Activated CD4-positive, alpha-beta memory T cell treated with anti-CD3 and anti-CD28 coated beads for 36 hours (primary cell): ENCODE measurements at regions not wholly inside any gene's neighbourhood (a gene's known extent, or its start where the extent isn't known, plus 50 kb on each side); places are given as distances from the start of the nearest gene placed in this dataset.
A peak's percentile ranks its signal among the peaks of the same experiment; 100 is the strongest.

ENCODE experiments used
- CTCF ChIA-PET: fragments of 350-600 bp; sonication (Branson Sonifier 250); formaldehyde crosslinking; loops from one replicate; lab custom pipeline; 2021; ENCODE audit warnings: antibody characterized with exemption, inconsistent platforms; lab: Charles Lee
- POLR2A ChIA-PET: fragments of 350-600 bp; sonication (Branson Sonifier 250); formaldehyde crosslinking; loops from one replicate; lab custom pipeline; 2021; ENCODE audit warnings: antibody characterized with exemption; lab: Charles Lee
- DNase-seq: peaks from one replicate; pipeline ENCODE4 v3.0.0-alpha.2; 2020
- H3K27ac Mint-ChIP-seq: one replicate; pipeline ENCODE4 v1.8.0; 2021; ENCODE audit warnings: mixed read lengths
- H3K27me3 Mint-ChIP-seq: one replicate; pipeline ENCODE4 v1.8.0; 2021; ENCODE audit warnings: mixed read lengths
- H3K36me3 Mint-ChIP-seq: one replicate; pipeline ENCODE4 v1.8.0; 2021; ENCODE audit warnings: mixed read lengths
- H3K4me1 Mint-ChIP-seq: one replicate; pipeline ENCODE4 v1.8.0; 2021; ENCODE audit warnings: low read depth, mixed read lengths
- H3K4me3 Mint-ChIP-seq: one replicate; pipeline ENCODE4 v1.8.0; 2021; ENCODE audit warnings: mild to moderate bottlenecking, mixed read lengths
- H3K9me3 Mint-ChIP-seq: one replicate; pipeline ENCODE4 v1.8.0; 2021; ENCODE audit warnings: mixed read lengths
- intact Hi-C: fragments of 100-400 bp; cut with micrococcal nuclease; formaldehyde crosslinking; loops from one replicate; pipeline ENCODE4 v1.15.1; 2023

DNA sequence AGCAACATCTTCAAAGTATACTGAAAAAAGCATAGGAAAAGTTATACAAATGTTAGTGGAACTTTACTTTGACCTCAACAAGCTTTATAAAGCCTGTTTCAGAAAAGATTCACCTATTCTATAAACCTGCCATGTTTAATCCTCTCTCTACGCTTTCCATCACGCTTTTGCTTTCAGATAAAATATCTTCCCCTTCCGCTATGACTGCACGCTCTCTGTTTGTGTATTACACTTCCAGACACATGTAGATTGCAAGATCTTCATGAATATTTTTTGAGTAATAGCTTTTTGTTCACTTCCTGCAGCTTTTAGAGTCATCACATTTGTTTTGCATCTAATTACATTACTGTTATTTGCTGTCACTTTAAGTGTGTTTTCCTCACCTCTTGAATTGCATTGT lies 271.4 kb downstream of the RASSF9 start:
- no peaks in the 10 kb centered on the region for H3K4me1 Mint-ChIP-seq
- CTCF ChIA-PET, result no interaction called here
- intact Hi-C loops, result no loop called here
- POLR2A ChIA-PET, result no interaction called here
- H3K36me3 Mint-ChIP-seq, result no peaks in the 10 kb centered on the region
- no peak overlapping the region for H3K27ac Mint-ChIP-seq
- H3K4me3 Mint-ChIP-seq, result no peak overlapping the region
- no peaks in the 10 kb centered on the region for H3K27me3 Mint-ChIP-seq
- no peak for DNase-seq
- peaks cover 5% of the 10 kb centered on the region for H3K9me3 Mint-ChIP-seq

GRCh38 chr12:85568395-85569103 lies 267.7 kb downstream of the RASSF9 start:
- no peaks in the 10 kb centered on the region for H3K36me3 Mint-ChIP-seq
- H3K4me1 Mint-ChIP-seq, result no peaks in the 10 kb centered on the region
- peaks cover 5% of the 10 kb centered on the region for H3K9me3 Mint-ChIP-seq
- H3K27me3 Mint-ChIP-seq, result no peaks in the 10 kb centered on the region
- no peak overlapping the region for H3K27ac Mint-ChIP-seq
- CTCF ChIA-PET, result no interaction called here
- intact Hi-C loops, result no loop called here
- no peak for DNase-seq
- no peak overlapping the region for H3K4me3 Mint-ChIP-seq
- POLR2A ChIA-PET, result no interaction called here

DNA sequence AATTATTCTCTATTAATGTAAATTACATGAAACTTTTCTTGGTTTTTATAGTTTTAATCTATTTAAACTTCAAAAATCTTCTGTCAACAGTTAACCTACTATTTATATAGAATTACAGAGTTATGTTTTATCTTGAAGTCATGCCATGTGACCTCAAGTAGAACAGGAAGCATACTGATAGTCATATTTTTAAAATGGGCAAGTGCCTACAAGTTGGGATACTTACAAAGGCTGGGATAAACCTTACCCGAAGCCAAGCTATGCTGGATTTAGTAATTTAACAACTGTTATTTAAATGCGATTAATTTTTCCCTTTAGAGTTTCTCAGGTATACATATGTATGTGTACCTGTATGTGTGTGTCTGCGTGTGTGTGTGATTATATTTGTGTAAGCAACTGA lies 266.9 kb downstream of the RASSF9 start:
- Mint-ChIP-seq H3K27me3 (no peaks in the 10 kb centered on the region), H3K27ac (no peak overlapping the region), H3K4me1 (no peaks in the 10 kb centered on the region), H3K36me3 (no peaks in the 10 kb centered on the region), H3K4me3 (no peak overlapping the region), H3K9me3 (peaks cover 5% of the 10 kb centered on the region)
- CTCF ChIA-PET, result no interaction called here
- intact Hi-C loops, result no loop called here
- DNase-seq, result no peak
- POLR2A ChIA-PET, result no interaction called here

DNA sequence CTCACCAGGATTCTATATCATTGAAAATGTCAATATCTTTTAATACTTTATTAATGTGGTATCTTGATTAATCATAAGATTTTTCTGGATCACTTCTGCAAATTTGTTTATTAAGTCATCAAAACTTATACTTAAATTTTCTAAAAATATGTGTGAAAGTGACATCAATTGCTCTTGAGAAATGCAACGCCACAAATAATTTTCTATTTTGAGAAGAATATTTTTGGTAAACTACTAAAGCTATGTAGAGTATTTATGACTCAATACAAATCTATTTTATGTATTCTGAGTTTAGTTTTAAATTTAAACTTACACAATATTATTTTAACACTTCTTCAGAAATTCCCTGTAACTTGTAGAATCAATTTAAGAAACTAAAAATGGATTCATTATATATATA lies 263.3 kb downstream of the RASSF9 start:
- intact Hi-C loops, result no loop called here
- Mint-ChIP-seq H3K27me3 (no peaks in the 10 kb centered on the region), H3K4me3 (no peak overlapping the region), H3K36me3 (no peaks in the 10 kb centered on the region), H3K27ac (no peak overlapping the region), H3K4me1 (no peaks in the 10 kb centered on the region), H3K9me3 (peaks cover 4% of the 10 kb centered on the region)
- ChIA-PET POLR2A (no interaction called here), CTCF (no interaction called here)
- DNase-seq, result no peak

- Mint-ChIP-seq H3K36me3 (no peaks in the 10 kb centered on the region), H3K27me3 (no peaks in the 10 kb centered on the region), H3K4me1 (no peaks in the 10 kb centered on the region), H3K4me3 (no peak overlapping the region), H3K9me3 (peaks cover 4% of the 10 kb centered on the region), H3K27ac (no peak overlapping the region)
- ChIA-PET POLR2A (no interaction called here), CTCF (no interaction called here)
- intact Hi-C loops, result no loop called here
- no peak for DNase-seq
Measured at GRCh38 chr12:85573635-85574214, 262.5 kb downstream of the RASSF9 start.

GRCh38 chr12:85574291-85574690 lies 261.9 kb downstream of the RASSF9 start:
- Mint-ChIP-seq H3K9me3 (peaks cover 4% of the 10 kb centered on the region), H3K27ac (no peak overlapping the region), H3K4me1 (no peaks in the 10 kb centered on the region), H3K36me3 (no peaks in the 10 kb centered on the region), H3K27me3 (no peaks in the 10 kb centered on the region), H3K4me3 (no peak overlapping the region)
- POLR2A ChIA-PET, result no interaction called here
- no peak for DNase-seq
- CTCF ChIA-PET, result no interaction called here
- intact Hi-C loops, result no loop called here

- Mint-ChIP-seq H3K27ac (no peak overlapping the region), H3K27me3 (no peaks in the 10 kb centered on the region), H3K4me1 (no peaks in the 10 kb centered on the region), H3K36me3 (no peaks in the 10 kb centered on the region), H3K4me3 (no peak overlapping the region), H3K9me3 (peaks cover 4% of the 10 kb centered on the region)
- ChIA-PET POLR2A (no interaction called here), CTCF (interaction anchor here (0.9 kb wide), 1 partner anchor 292 kb away, joined by 3 read pairs; no protein-coding TSS in a partner anchor)
- intact Hi-C loops, result loop anchor here (1.0 kb wide), 1 partner anchor 292 kb away; no protein-coding TSS in a partner anchor
- peak; percentile 21 for DNase-seq
Measured at GRCh38 chr12:85575120-85576096, 260.8 kb downstream of the RASSF9 start.

GRCh38 chr12:85580562-85581168 lies 255.5 kb downstream of the RASSF9 start:
- Mint-ChIP-seq H3K36me3 (no peaks in the 10 kb centered on the region), H3K27me3 (no peaks in the 10 kb centered on the region), H3K4me1 (no peaks in the 10 kb centered on the region), H3K9me3 (peaks cover under 1% of the 10 kb centered on the region), H3K4me3 (no peak overlapping the region), H3K27ac (no peak overlapping the region)
- intact Hi-C loops, result no loop called here
- POLR2A ChIA-PET, result no interaction called here
- no peak for DNase-seq
- CTCF ChIA-PET, result no interaction called here

DNA sequence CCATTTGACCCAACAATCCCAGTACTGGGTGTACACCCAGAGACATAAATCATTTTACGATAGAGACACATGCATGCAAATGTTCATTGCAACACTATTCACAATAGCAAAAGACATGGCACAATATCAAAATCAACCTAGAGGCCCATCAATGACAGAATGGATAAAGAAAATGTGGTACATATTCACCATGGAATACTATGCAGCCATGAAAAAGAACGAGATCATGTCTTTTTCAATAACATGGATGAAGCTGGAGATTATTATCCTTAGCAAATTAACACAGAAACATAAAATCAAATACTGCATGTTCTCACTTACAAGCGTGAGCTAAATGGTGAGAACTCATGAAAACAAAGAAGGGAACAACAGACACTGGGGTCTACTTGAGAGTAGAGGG lies 249.1 kb downstream of the RASSF9 start:
- intact Hi-C loops, result no loop called here
- Mint-ChIP-seq H3K9me3 (peaks cover 16% of the 10 kb centered on the region), H3K27me3 (no peaks in the 10 kb centered on the region), H3K36me3 (no peaks in the 10 kb centered on the region), H3K27ac (no peak overlapping the region), H3K4me3 (no peak overlapping the region), H3K4me1 (no peaks in the 10 kb centered on the region)
- POLR2A ChIA-PET, result no interaction called here
- CTCF ChIA-PET, result no interaction called here
- no peak for DNase-seq

GRCh38 chr12:85588221-85588620 lies 248.0 kb downstream of the RASSF9 start:
- intact Hi-C loops, result no loop called here
- no peaks in the 10 kb centered on the region for H3K27me3 Mint-ChIP-seq
- no peaks in the 10 kb centered on the region for H3K36me3 Mint-ChIP-seq
- H3K9me3 Mint-ChIP-seq, result peaks cover 16% of the 10 kb centered on the region
- H3K27ac Mint-ChIP-seq, result no peak overlapping the region
- POLR2A ChIA-PET, result no interaction called here
- CTCF ChIA-PET, result no interaction called here
- no peaks in the 10 kb centered on the region for H3K4me1 Mint-ChIP-seq
- no peak for DNase-seq
- H3K4me3 Mint-ChIP-seq, result no peak overlapping the region

- CTCF ChIA-PET, result no interaction called here
- Mint-ChIP-seq H3K27ac (no peak overlapping the region), H3K27me3 (no peaks in the 10 kb centered on the region), H3K4me3 (no peak overlapping the region), H3K9me3 (peaks cover 14% of the 10 kb centered on the region), H3K4me1 (no peaks in the 10 kb centered on the region), H3K36me3 (no peaks in the 10 kb centered on the region)
- no peak for DNase-seq
- POLR2A ChIA-PET, result no interaction called here
- intact Hi-C loops, result no loop called here
Measured at GRCh38 chr12:85600841-85601240, 235.4 kb downstream of the RASSF9 start.

- DNase-seq, result no peak
- intact Hi-C loops, result no loop called here
- Mint-ChIP-seq H3K27me3 (no peaks in the 10 kb centered on the region), H3K4me3 (no peak overlapping the region), H3K4me1 (no peaks in the 10 kb centered on the region), H3K27ac (no peak overlapping the region), H3K9me3 (peaks cover 5% of the 10 kb centered on the region), H3K36me3 (no peaks in the 10 kb centered on the region)
- POLR2A ChIA-PET, result no interaction called here
- CTCF ChIA-PET, result no interaction called here
Measured at GRCh38 chr12:85603556-85603955, 232.7 kb downstream of the RASSF9 start.
